A673 (cell line): ENCODE measurements at regions not wholly inside any gene's neighbourhood (a gene's known extent, or its start where the extent isn't known, plus 50 kb on each side); places are given as distances from the start of the nearest gene placed in this dataset.

Source experiments
- BruUV-seq: library from RNA; stranded (reverse); fragments of 400-500 nt; replicated peaks from 2 replicates; lab custom pipeline; 2021; lab: Mats Ljungman, UMichigan
- CTCF ChIA-PET: fragments of 300-600 bp; sonication (Branson Sonifier 250); formaldehyde crosslinking; loops from one replicate; lab custom pipeline; 2022; ENCODE audit warnings: antibody characterized with exemption; lab: Charles Lee
- POLR2A ChIA-PET: fragments of 300-600 bp; sonication (Branson Sonifier 250); formaldehyde crosslinking; loops from one replicate; lab custom pipeline; 2022; ENCODE audit warnings: antibody characterized with exemption; ENCODE audit not compliant: low non-redundant PET; lab: Charles Lee
- DNase-seq: peaks from one replicate; pipeline ENCODE4 v3.0.0-alpha.2; 2015; ENCODE audit warnings: low spot score
- H3K27ac ChIP-seq: fragments of 200-600 bp; sonication (generic); 2 replicates; pipeline ENCODE4 v1.5.1; 2016; ENCODE audit warnings: mixed run types, low read depth, mild to moderate bottlenecking, mixed read lengths, antibody characterized with exemption, low read length; ENCODE audit not compliant: poor library complexity, severe bottlenecking
- H3K27me3 ChIP-seq: fragments of 200-600 bp; sonication (generic); replicated peaks from 2 replicates; pipeline ENCODE4 v1.6.1; 2017; ENCODE audit warnings: mixed run types, low read depth, mild to moderate bottlenecking, mixed read lengths, antibody characterized with exemption, low read length; ENCODE audit not compliant: insufficient read depth, poor library complexity
- H3K36me3 ChIP-seq: fragments of 200-600 bp; sonication (generic); 2 replicates; pipeline ENCODE4 v1.6.1; 2016; ENCODE audit warnings: mixed run types, mild to moderate bottlenecking, mixed read lengths, antibody characterized with exemption, low read length; ENCODE audit not compliant: insufficient read depth, poor library complexity, severe bottlenecking
- H3K4me1 ChIP-seq: fragments of 200-600 bp; sonication (generic); 2 replicates; pipeline ENCODE4 v1.6.1; 2017; ENCODE audit warnings: mixed run types, mild to moderate bottlenecking, mixed read lengths, antibody characterized with exemption, low read length; ENCODE audit not compliant: insufficient read depth, poor library complexity, severe bottlenecking
- H3K4me3 ChIP-seq: fragments of 200-600 bp; sonication (generic); 2 replicates; pipeline ENCODE4 v1.5.1; 2016; ENCODE audit warnings: low read depth, mixed run types, mild to moderate bottlenecking, mixed read lengths, low read length; ENCODE audit not compliant: poor library complexity, severe bottlenecking
- H3K9me3 ChIP-seq: fragments of 200-600 bp; sonication (generic); 2 replicates; pipeline ENCODE4 v1.6.1; 2016; ENCODE audit warnings: mixed run types, low read depth, mild to moderate bottlenecking, mixed read lengths, antibody characterized with exemption, low read length; ENCODE audit not compliant: poor library complexity, severe bottlenecking
- EZH2 ChIP-seq: fragments of 200-600 bp; sonication (generic); IDR thresholded peaks from 2 replicates; pipeline ENCODE4 v1.6.1; 2017; ENCODE audit warnings: borderline replicate concordance, low read depth, mild to moderate bottlenecking, mixed read lengths, antibody characterized with exemption, low read length; ENCODE audit not compliant: poor library complexity, severe bottlenecking
- intact Hi-C: fragments of 100-400 bp; cut with micrococcal nuclease; formaldehyde crosslinking; loops from one replicate; pipeline ENCODE4 v1.10.0; 2022; ENCODE audit not compliant: unreplicated experiment
- TF ChIP-seq, protein P1 (sequence below): fragments of 300-800, 200-600 bp; sonication (generic); conservative IDR thresholded peaks from 2 replicates; pipeline ENCODE4 v1.5.1; 2017; ENCODE audit warnings: low read depth, mild to moderate bottlenecking, antibody characterized with exemption, low read length, moderate library complexity, mixed read lengths

- no peaks in the 10 kb centered on the region for H3K27me3 ChIP-seq
- H3K27ac ChIP-seq: no peak overlapping the region
- TF ChIP-seq, protein P1, sequence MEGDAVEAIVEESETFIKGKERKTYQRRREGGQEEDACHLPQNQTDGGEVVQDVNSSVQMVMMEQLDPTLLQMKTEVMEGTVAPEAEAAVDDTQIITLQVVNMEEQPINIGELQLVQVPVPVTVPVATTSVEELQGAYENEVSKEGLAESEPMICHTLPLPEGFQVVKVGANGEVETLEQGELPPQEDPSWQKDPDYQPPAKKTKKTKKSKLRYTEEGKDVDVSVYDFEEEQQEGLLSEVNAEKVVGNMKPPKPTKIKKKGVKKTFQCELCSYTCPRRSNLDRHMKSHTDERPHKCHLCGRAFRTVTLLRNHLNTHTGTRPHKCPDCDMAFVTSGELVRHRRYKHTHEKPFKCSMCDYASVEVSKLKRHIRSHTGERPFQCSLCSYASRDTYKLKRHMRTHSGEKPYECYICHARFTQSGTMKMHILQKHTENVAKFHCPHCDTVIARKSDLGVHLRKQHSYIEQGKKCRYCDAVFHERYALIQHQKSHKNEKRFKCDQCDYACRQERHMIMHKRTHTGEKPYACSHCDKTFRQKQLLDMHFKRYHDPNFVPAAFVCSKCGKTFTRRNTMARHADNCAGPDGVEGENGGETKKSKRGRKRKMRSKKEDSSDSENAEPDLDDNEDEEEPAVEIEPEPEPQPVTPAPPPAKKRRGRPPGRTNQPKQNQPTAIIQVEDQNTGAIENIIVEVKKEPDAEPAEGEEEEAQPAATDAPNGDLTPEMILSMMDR: no peak
- TF ChIP-seq EZH2: no peak
- no peaks in the 10 kb centered on the region for H3K36me3 ChIP-seq
- CTCF ChIA-PET: no interaction called here
- POLR2A ChIA-PET: no interaction called here
- no peak overlapping the region for H3K4me3 ChIP-seq
- H3K4me1 ChIP-seq: no peaks in the 10 kb centered on the region
- no TSS peak for BruUV-seq
- DNase-seq: no peak
- intact Hi-C loops: no loop called here
- H3K9me3 ChIP-seq: peaks cover 7% of the 10 kb centered on the region
Measured at GRCh38 chr10:4670737-4671136, 155.3 kb upstream of the AKR1E2 start.

- CTCF ChIA-PET: no interaction called here
- no peak overlapping the region for H3K4me3 ChIP-seq
- peaks cover 7% of the 10 kb centered on the region for H3K9me3 ChIP-seq
- TF ChIP-seq, protein P1: no peak
- DNase-seq: no peak
- POLR2A ChIA-PET: no interaction called here
- no peaks in the 10 kb centered on the region for H3K27me3 ChIP-seq
- no peaks in the 10 kb centered on the region for H3K36me3 ChIP-seq
- intact Hi-C loops: no loop called here
- H3K27ac ChIP-seq: no peak overlapping the region
- H3K4me1 ChIP-seq: no peaks in the 10 kb centered on the region
- no TSS peak for BruUV-seq
Measured at GRCh38 chr10:4669585-4669984, 156.4 kb upstream of the AKR1E2 start.

GRCh38 chr10:4663162-4663992 lies 162.6 kb upstream of the AKR1E2 start:
- no peak for TF ChIP-seq EZH2
- TF ChIP-seq, protein P1: no peak
- intact Hi-C loops: loop anchor here (5.0 kb wide), 1 partner anchor 104 kb away; no protein-coding TSS in a partner anchor
- peaks cover 16% of the 10 kb centered on the region for H3K4me1 ChIP-seq
- no peak overlapping the region for H3K4me3 ChIP-seq
- no peaks in the 10 kb centered on the region for H3K36me3 ChIP-seq
- BruUV-seq: TSS peak; percentile 96
- no peaks in the 10 kb centered on the region for H3K27me3 ChIP-seq
- H3K27ac ChIP-seq: peak overlapping the region; percentile 66
- POLR2A ChIA-PET: interaction anchor here (0.6 kb wide), 1 partner anchor 878 kb away, joined by 3 read pairs; the partner anchor contains the start of gene KLF6
- peaks cover under 1% of the 10 kb centered on the region for H3K9me3 ChIP-seq
- CTCF ChIA-PET: no interaction called here
- peak; percentile 95 for DNase-seq
